Lung (tissue), 11 donors: ENCODE measurements at regions not wholly inside any gene's neighbourhood (a gene's known extent, or its start where the extent isn't known, plus 50 kb on each side); places are given as distances from the start of the nearest gene placed in this dataset.

ENCODE experiments used
- ATAC-seq: fragments of 200-7000 bp; cut with Tn5 transposase; one replicate; pipeline ENCODE4 v1.9.1; 2020; ENCODE audit warnings: moderate number of reproducible peaks; ENCODE audit not compliant: insufficient read depth, low FRiP score
- DNase-seq, 3 donors: peaks; one replicate each; pipeline ENCODE4 v3.0.0-alpha.2; 2013 to 2017
- H3K27ac ChIP-seq, 2 donors: one replicate each; pipeline ENCODE4 v1.5.1; 2013; ENCODE audit warnings: mild to moderate bottlenecking in 2 of 2, moderate library complexity in 2 of 2, control low read depth in 1 of 2, inconsistent platforms in 1 of 2, low read depth in 1 of 2, low read length in 1 of 2
- H3K27me3 ChIP-seq, 3 donors: one replicate each; pipeline ENCODE4 v1.5.1; 2013; ENCODE audit warnings: low read length in 2 of 3; ENCODE audit not compliant: control insufficient read depth in 3 of 3, insufficient read depth in 3 of 3
- H3K36me3 ChIP-seq, 4 donors: one replicate each; pipeline ENCODE4 v1.5.1; 2013; ENCODE audit warnings: low read length in 4 of 4, mild to moderate bottlenecking in 1 of 4, moderate library complexity in 1 of 4; ENCODE audit not compliant: control insufficient read depth in 4 of 4, insufficient read depth in 4 of 4
- H3K4me1 ChIP-seq, 5 donors: one replicate each; pipeline ENCODE4 v1.5.1; 2013; ENCODE audit warnings: low read length in 5 of 5, mild to moderate bottlenecking in 2 of 5, moderate library complexity in 1 of 5; ENCODE audit not compliant: control insufficient read depth in 5 of 5, insufficient read depth in 5 of 5
- H3K4me3 ChIP-seq: one replicate; pipeline ENCODE4 v1.5.1; 2013; ENCODE audit warnings: mild to moderate bottlenecking, control low read depth, moderate library complexity
- H3K9ac ChIP-seq, 2 donors: one replicate each; pipeline ENCODE4 v1.5.1; 2013; ENCODE audit warnings: low read length in 2 of 2, control low read depth in 1 of 2; ENCODE audit not compliant: insufficient read depth in 1 of 2
- H3K9me3 ChIP-seq, 4 donors: one replicate each; pipeline ENCODE4 v1.5.1; 2013; ENCODE audit warnings: low read length in 3 of 4, mild to moderate bottlenecking in 1 of 4, moderate library complexity in 1 of 4; ENCODE audit not compliant: control insufficient read depth in 4 of 4, insufficient read depth in 3 of 4
- WGBS, 2 donors: extraction: QIAGEN DNeasy Blood & Tissue Kit; methylation state at CpG; one replicate each; pipeline ENCODE4 v1.1.7; 2013; 5-methylcytosine and 5-hydroxymethylcytosine counted together
- TF ChIP-seq, protein P1 (sequence below): IDR thresholded peaks from 2 replicates; pipeline ENCODE4 v1.5.1; 2012; ENCODE audit warnings: mild to moderate bottlenecking; ENCODE audit errors: control extremely low read depth, extremely low read depth
- donor health status: control.
- donor health status: control.
- donor health status: Bipolar disorder and iron deficiency.
- donor health status: healthy.
- donor health status: DM: yes; HTN: yes; CAD: no.

DNA sequence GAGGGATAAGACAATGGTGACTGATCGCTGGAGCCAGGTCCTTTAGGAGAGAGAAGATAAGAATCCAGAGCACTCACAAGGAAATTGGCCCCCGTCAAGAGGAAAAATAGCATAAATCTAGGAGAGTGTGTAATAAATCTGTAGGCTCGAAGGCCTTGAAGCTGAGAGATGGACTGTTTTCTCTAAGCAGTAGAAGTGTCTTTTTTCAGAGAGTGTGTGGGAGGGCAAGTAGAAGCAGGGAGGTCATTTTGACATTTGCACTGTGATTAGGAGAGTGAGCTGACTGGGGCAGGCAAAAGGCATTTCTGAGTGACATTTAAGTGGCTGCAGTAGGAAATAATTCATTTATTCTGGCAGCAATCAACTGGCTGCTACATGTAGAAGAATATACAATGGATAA is 78.0 kb upstream of the DDHD1 start:
- DNase-seq (no peak), ATAC-seq (no peak)
- Histone ChIP-seq H3K9ac (no peak overlapping the region), H3K36me3 (no peaks in the 10 kb centered on the region), H3K4me3 (no peak overlapping the region), H3K4me1 (no peaks in the 10 kb centered on the region), H3K9me3 (no peaks in the 10 kb centered on the region), H3K27me3 (no peaks in the 10 kb centered on the region), H3K27ac (no peak overlapping the region)
- TF ChIP-seq, protein P1, sequence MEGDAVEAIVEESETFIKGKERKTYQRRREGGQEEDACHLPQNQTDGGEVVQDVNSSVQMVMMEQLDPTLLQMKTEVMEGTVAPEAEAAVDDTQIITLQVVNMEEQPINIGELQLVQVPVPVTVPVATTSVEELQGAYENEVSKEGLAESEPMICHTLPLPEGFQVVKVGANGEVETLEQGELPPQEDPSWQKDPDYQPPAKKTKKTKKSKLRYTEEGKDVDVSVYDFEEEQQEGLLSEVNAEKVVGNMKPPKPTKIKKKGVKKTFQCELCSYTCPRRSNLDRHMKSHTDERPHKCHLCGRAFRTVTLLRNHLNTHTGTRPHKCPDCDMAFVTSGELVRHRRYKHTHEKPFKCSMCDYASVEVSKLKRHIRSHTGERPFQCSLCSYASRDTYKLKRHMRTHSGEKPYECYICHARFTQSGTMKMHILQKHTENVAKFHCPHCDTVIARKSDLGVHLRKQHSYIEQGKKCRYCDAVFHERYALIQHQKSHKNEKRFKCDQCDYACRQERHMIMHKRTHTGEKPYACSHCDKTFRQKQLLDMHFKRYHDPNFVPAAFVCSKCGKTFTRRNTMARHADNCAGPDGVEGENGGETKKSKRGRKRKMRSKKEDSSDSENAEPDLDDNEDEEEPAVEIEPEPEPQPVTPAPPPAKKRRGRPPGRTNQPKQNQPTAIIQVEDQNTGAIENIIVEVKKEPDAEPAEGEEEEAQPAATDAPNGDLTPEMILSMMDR: no peak
- 58 to 74% methylated on average over 3 of the region's 3 CpGs for WGBS, 2 donors

DNA sequence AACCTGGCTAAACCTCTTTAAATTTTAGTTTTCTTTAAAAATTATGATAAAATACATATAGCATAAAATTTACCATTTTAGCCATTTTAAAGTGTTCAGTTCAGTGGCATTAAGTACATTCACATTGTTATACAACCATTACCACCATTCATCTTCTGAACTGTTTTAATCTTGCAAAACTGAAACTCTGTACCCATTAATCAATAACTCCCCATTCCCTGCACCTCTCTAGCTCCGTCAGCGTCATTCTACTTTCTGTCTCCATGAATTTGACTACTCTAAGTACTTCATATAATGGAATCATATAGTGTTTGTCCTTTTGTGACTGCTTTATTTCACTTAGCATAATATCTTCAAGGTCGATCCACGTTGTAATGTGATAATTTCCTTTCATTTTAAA is 75.8 kb upstream of the DDHD1 start:
- ATAC-seq (no peak), DNase-seq (no peak)
- no peak overlapping the region for H3K4me3 ChIP-seq
- no peaks in the 10 kb centered on the region for H3K4me1 ChIP-seq
- no peak overlapping the region for H3K27ac ChIP-seq
- H3K9ac ChIP-seq: no peak overlapping the region
- no peaks in the 10 kb centered on the region for H3K27me3 ChIP-seq
- H3K36me3 ChIP-seq: no peaks in the 10 kb centered on the region
- TF ChIP-seq, protein P1: no peak
- peaks cover 0 to 3% (median 0%) of the 10 kb centered on the region in 4 donors for H3K9me3 ChIP-seq
- WGBS, 2 donors: 62 to 95% methylated on average over 4 of the region's 4 CpGs

DNA sequence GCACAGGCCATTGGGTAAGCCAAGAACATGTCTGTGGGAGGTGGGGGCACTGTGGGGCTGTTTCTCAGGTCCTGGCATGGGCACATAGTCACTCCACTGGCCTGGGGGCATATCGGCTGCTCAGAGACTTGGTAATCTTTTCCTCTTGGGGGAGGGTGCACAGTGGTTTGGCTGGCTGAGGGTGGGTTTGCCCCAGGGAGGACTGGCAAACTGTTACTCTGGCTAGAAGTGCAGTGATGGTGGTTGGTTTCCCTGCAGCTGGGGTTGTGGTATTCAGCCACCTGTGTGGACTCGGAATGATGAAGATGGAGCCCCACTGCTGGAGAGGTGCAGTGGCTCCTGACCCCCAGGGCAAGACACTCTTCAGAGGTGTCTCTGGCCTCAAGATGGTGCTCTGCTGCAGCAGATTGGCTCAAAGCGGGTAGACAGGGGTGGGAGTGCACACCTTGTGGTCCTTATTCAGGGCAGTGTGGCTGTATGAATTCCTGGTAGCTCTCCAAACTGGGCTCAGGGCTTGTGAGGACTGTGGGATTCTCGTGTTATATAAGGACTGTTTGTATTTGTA is 74.1 kb upstream of the DDHD1 start:
- Histone ChIP-seq H3K9ac (no peak overlapping the region), H3K27me3 (no peaks in the 10 kb centered on the region), H3K4me3 (no peak overlapping the region), H3K36me3 (no peaks in the 10 kb centered on the region), H3K9me3 (peaks cover 0 to 3% (median 1%) of the 10 kb centered on the region in 4 donors), H3K27ac (no peak overlapping the region), H3K4me1 (no peaks in the 10 kb centered on the region)
- ATAC-seq: no peak
- whole genome bisulfite sequencing, 2 donors: 87 to 95% methylated on average over 4 of the region's 4 CpGs
- TF ChIP-seq, protein P1: no peak
- no peak for DNase-seq

DNA sequence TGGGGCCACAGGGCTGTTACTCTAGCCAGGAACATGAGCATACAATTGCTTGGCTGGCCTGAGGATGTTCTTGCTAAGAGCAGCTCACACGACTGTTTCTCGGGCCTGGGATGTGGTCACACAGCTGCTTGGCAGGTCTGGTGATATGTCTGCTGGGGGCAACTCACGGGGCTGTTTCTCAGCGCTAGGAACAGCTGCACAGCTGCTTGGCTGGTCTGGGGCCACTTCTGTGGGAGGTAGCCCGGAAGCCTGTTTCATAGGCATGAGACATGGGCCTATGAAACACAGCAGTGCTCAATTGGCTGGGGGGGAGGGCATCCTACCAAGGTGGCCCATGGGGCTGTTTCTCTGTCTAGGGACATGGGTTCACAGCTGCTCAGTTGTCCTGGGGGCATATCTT is 73.4 kb upstream of the DDHD1 start:
- Histone ChIP-seq H3K9ac (no peak overlapping the region), H3K27me3 (no peaks in the 10 kb centered on the region), H3K4me1 (no peaks in the 10 kb centered on the region), H3K36me3 (no peaks in the 10 kb centered on the region), H3K9me3 (peaks cover 0 to 3% (median 1%) of the 10 kb centered on the region in 4 donors), H3K27ac (no peak overlapping the region), H3K4me3 (no peak overlapping the region)
- WGBS, 2 donors: 86 to 88% methylated on average over 5 of the region's 5 CpGs
- ATAC-seq: no peak
- peak in 1 of 3 donors; percentile 8 for DNase-seq
- TF ChIP-seq, protein P1: no peak
